B cell (primary cell): ENCODE measurements at regions not wholly inside any gene's neighbourhood (a gene's known extent, or its start where the extent isn't known, plus 50 kb on each side); places are given as distances from the start of the nearest gene placed in this dataset.

Experiments
- CTCF ChIP-seq: fragments of 200-600 bp; IDR thresholded peaks from one replicate; pipeline ENCODE4 v1.8.0; 2022; ENCODE audit warnings: antibody characterized with exemption, mild to moderate bottlenecking
- EZH2 ChIP-seq: IDR thresholded peaks from 2 replicates; pipeline ENCODE4 v1.6.1; 2012; ENCODE audit warnings: borderline replicate concordance, low read depth, mild to moderate bottlenecking, moderate library complexity, low read length; ENCODE audit not compliant: insufficient read depth, poor library complexity, severe bottlenecking

- TF ChIP-seq CTCF: no peak
- TF ChIP-seq EZH2: no peak
Observed at GRCh38 chrX:78527818-78528217, 131.3 kb downstream of the RTL3 start.
